HepG2 (cell line): ENCODE measurements at regions not wholly inside any gene's neighbourhood (a gene's known extent, or its start where the extent isn't known, plus 50 kb on each side); places are given as distances from the start of the nearest gene placed in this dataset.

Experiments
- BRCA1 ChIP-seq: sonication (generic); formaldehyde crosslinking; IDR thresholded peaks from 2 replicates; pipeline ENCODE4 v1.4.0; 2020; ENCODE audit warnings: missing genetic modification reagents
- CENPT ChIP-seq: sonication (generic); formaldehyde crosslinking; IDR thresholded peaks from 2 replicates; pipeline ENCODE4 v1.8.0; 2022; ENCODE audit warnings: low read depth, mild to moderate bottlenecking, moderate library complexity, missing genetic modification reagents
- CREB1 ChIP-seq, 2 experiments: fragments of 450-650 bp in 1 of 2; IDR thresholded peaks; 2 replicates each; pipeline ENCODE4 v1.6.1; 2016 to 2017; ENCODE audit warnings: control low read depth in 1 of 2, mild to moderate bottlenecking in 1 of 2, missing compliant biosample characterization in 1 of 2, missing genetic modification characterization in 1 of 2
- HNRNPUL1 ChIP-seq: fragments of 200-400 bp; formaldehyde crosslinking; IDR thresholded peaks from 2 replicates; pipeline ENCODE4 v1.6.1; 2017; ENCODE audit warnings: low read depth, mild to moderate bottlenecking, low read length, moderate library complexity
- MAX ChIP-seq: IDR thresholded peaks from 2 replicates; pipeline ENCODE4 v1.6.1; 2012; ENCODE audit warnings: inconsistent platforms
- MEIS2 ChIP-seq: sonication (generic); formaldehyde crosslinking; IDR thresholded peaks from 2 replicates; pipeline ENCODE4 v1.9.0; 2021; ENCODE audit warnings: mild to moderate bottlenecking, missing genetic modification reagents
- MTF2 ChIP-seq: sonication (generic); formaldehyde crosslinking; IDR thresholded peaks from 2 replicates; pipeline ENCODE4 v1.5.0; 2020; ENCODE audit warnings: missing genetic modification reagents, borderline replicate concordance
- NR1H2 ChIP-seq: sonication (generic); formaldehyde crosslinking; IDR thresholded peaks from 2 replicates; pipeline ENCODE4 v1.8.1; 2022; ENCODE audit warnings: low read depth, missing genetic modification reagents, borderline replicate concordance
- PAXIP1 ChIP-seq: sonication (generic); formaldehyde crosslinking; conservative IDR thresholded peaks from 2 replicates; pipeline ENCODE4 v1.4.0; 2020; ENCODE audit warnings: mild to moderate bottlenecking, missing genetic modification reagents, moderate library complexity
- POGK ChIP-seq: sonication (generic); formaldehyde crosslinking; conservative IDR thresholded peaks from 2 replicates; pipeline ENCODE4 v1.8.0; 2022; ENCODE audit warnings: mild to moderate bottlenecking, moderate library complexity, missing genetic modification reagents
- REL ChIP-seq: sonication (generic); formaldehyde crosslinking; conservative IDR thresholded peaks from 2 replicates; pipeline ENCODE4 v1.8.0; 2022; ENCODE audit warnings: mild to moderate bottlenecking, missing genetic modification reagents, moderate library complexity
- RFX5 ChIP-seq: IDR thresholded peaks from 2 replicates; pipeline ENCODE4 v1.6.1; 2011; ENCODE audit warnings: low read depth, low read length, improper control_type of control experiment
- TCF12 ChIP-seq, 2 experiments: fragments of 450-650 bp in 1 of 2; sonication (generic) in 1 of 2; formaldehyde crosslinking in 1 of 2; IDR thresholded peaks; 2 replicates each; pipeline versions ENCODE4 v1.6.1 to v1.8.0; 2017 to 2022; ENCODE audit warnings: antibody characterized with exemption in 1 of 2, mild to moderate bottlenecking in 1 of 2, missing genetic modification reagents in 1 of 2, moderate library complexity in 1 of 2
- U2AF2 ChIP-seq: fragments of 200-400 bp; formaldehyde crosslinking; IDR thresholded peaks from 2 replicates; pipeline ENCODE4 v1.6.1; 2017; ENCODE audit warnings: low read depth, mild to moderate bottlenecking, low read length
- YEATS4 ChIP-seq: sonication (generic); formaldehyde crosslinking; IDR thresholded peaks from 2 replicates; pipeline ENCODE4 v1.4.0; 2020; ENCODE audit warnings: missing genetic modification reagents, borderline replicate concordance
- ZNF124 ChIP-seq: sonication (generic); formaldehyde crosslinking; IDR thresholded peaks from 2 replicates; pipeline ENCODE4 v1.4.0; 2020; ENCODE audit warnings: missing genetic modification reagents
- ZNF382 ChIP-seq: sonication (generic); formaldehyde crosslinking; IDR thresholded peaks from 2 replicates; pipeline ENCODE4 v1.5.0; 2020; ENCODE audit warnings: missing genetic modification reagents, mild to moderate bottlenecking, borderline replicate concordance
- ZNF609 ChIP-seq: sonication (generic); formaldehyde crosslinking; IDR thresholded peaks from 2 replicates; pipeline ENCODE4 v1.4.0; 2020; ENCODE audit warnings: mild to moderate bottlenecking, missing genetic modification reagents, borderline replicate concordance

- peak; percentile 70; the same call in 1 of the 2 replicates for TF ChIP-seq YEATS4 (CRISPR knock-in tag)
- peak; percentile 94 for TF ChIP-seq ZNF609 (CRISPR knock-in tag)
- peak; percentile 84; the same call in 1 of the 2 replicates for TF ChIP-seq ZNF124 (CRISPR knock-in tag)
- TF ChIP-seq MAX, result peak; percentile 97
- peak; percentile 67 for TF ChIP-seq POGK
- peak; percentile 75; the same call in 1 of the 2 replicates for TF ChIP-seq CENPT
- TF ChIP-seq ZNF382 (CRISPR knock-in tag), result no peak
- no peak for TF ChIP-seq REL (CRISPR knock-in tag)
- no peak for TF ChIP-seq RFX5
- no peak for TF ChIP-seq MTF2 (CRISPR knock-in tag)
- no peak for TF ChIP-seq NR1H2
- TF ChIP-seq MEIS2 (CRISPR knock-in tag), result peak; percentile 90
- peak; percentile 86 for TF ChIP-seq PAXIP1 (CRISPR knock-in tag)
- no peak for TF ChIP-seq U2AF2
- TF ChIP-seq HNRNPUL1, result no peak
- no peak for TF ChIP-seq CREB1 (IDR thresholded peaks at IDR 0.05)
- 0 out of 2 replicates have a peak, but pooled peaks have one; percentile 29 for TF ChIP-seq CREB1 (CRISPR knock-in tag; IDR thresholded peaks at IDR 0.05)
- no peak for TF ChIP-seq BRCA1 (CRISPR knock-in tag)
- no peak for TF ChIP-seq TCF12 (IDR thresholded peaks at IDR 0.05)
- peak; percentile 88 for TF ChIP-seq TCF12 (CRISPR knock-in tag; IDR thresholded peaks at IDR 0.05)
These were observed 57.9 kb upstream of the PNMA1 start (continued) for GRCh38 chr14:73771848-73772638.
